ENCODE measurements at regions not wholly inside any gene's neighbourhood (a gene's known extent, or its start where the extent isn't known, plus 50 kb on each side); places are given as distances from the start of the nearest gene placed in this dataset.

DNA sequence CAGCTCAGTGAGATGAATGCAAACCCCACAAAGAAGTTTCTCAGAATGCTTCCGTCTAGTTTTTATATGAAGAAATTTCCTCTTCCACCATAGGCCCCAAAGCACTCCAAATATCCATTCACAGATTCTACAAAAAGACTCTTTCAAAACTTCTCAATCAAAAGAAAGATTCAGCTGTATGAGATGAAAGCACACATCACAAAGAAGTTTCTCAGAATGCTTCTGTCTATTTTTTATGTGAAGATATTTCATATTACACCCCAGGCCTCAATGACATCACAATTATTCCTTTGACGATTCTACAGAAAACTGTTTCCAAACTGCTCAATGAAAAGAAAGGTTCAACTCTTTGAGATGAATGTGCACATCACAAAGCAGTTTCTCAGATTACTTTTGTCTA, 1819.4 kb downstream of the UQCRFS1 start:
- TF ChIP-seq, protein P1, sequence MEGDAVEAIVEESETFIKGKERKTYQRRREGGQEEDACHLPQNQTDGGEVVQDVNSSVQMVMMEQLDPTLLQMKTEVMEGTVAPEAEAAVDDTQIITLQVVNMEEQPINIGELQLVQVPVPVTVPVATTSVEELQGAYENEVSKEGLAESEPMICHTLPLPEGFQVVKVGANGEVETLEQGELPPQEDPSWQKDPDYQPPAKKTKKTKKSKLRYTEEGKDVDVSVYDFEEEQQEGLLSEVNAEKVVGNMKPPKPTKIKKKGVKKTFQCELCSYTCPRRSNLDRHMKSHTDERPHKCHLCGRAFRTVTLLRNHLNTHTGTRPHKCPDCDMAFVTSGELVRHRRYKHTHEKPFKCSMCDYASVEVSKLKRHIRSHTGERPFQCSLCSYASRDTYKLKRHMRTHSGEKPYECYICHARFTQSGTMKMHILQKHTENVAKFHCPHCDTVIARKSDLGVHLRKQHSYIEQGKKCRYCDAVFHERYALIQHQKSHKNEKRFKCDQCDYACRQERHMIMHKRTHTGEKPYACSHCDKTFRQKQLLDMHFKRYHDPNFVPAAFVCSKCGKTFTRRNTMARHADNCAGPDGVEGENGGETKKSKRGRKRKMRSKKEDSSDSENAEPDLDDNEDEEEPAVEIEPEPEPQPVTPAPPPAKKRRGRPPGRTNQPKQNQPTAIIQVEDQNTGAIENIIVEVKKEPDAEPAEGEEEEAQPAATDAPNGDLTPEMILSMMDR (IDR thresholded peaks at IDR 0.05), result no peak

DNA sequence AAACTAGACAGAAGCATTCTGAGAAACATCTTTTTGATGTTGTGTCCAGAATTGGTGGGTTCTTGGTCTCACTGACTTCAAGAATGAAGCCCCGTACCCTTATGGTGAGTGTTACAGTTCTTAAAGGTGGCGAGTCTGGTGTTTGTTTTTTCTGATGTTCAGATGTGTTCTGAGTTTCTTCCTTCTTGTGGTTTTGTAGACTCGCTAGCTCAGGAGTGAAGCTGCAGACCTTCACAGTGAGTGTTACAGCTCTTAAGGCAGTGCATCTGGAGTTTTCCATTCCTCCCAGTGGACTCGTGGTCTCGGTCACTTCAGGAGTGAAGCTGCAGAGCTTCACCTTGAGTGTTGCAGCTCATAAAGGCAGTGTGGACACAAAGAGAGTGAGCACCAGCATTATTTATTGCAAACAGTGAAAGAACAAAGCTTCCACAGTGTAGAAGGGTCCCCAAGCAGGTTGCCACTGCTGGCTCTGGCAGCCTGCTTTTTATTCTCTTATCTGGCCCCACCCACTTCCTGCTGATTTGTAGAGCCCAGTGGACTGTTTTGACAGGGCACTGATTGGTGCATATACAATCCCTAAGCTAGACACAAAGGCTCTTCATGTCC, 1820.8 kb downstream of the UQCRFS1 start:
- TF ChIP-seq, protein P1 (IDR thresholded peaks at IDR 0.05), result no peak

DNA sequence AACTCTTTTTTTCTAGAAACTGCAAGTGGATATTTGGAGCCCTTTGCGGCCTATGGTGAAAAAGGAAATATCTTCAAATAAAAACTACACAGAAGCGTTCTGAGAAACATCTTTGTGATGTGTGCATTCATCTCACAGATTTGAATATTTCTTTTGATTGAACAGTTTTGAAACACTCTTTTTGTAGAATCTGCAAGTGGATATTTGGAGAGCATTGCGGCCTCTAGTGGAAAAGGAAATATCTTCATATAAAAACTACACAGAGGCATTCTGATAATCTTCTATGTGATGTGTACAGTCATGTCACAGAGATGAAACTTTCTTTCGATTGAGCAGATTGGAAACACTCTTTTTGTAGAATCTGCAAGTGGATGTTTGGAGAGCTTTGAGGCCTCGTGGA, 1833.6 kb downstream of the UQCRFS1 start:
- TF ChIP-seq, protein P1 (IDR thresholded peaks at IDR 0.05), result peak; percentile 52

All from LNCAP (cell line).